Transverse colon (tissue), 4 donors: ENCODE measurements at regions not wholly inside any gene's neighbourhood (a gene's known extent, or its start where the extent isn't known, plus 50 kb on each side); places are given as distances from the start of the nearest gene placed in this dataset.

Source experiments
- DNase-seq: peaks from one replicate; pipeline ENCODE4 v3.0.0-alpha.2; 2019
- H3K27ac ChIP-seq, 4 donors: fragments of 200-600 bp; sonication (generic); 2 replicates each; pipeline ENCODE4 v1.5.1; 2016 to 2018; ENCODE audit warnings: inconsistent platforms in 4 of 4
- H3K27me3 ChIP-seq: fragments of 200-600 bp; sonication (generic); 2 replicates; pipeline ENCODE4 v1.5.1; 2017; ENCODE audit warnings: inconsistent platforms
- H3K36me3 ChIP-seq, 4 donors: fragments of 200-600 bp; sonication (generic); 2 replicates each; pipeline ENCODE4 v1.5.1; 2017 to 2019; ENCODE audit warnings: inconsistent platforms in 4 of 4
- H3K4me1 ChIP-seq, 4 donors: fragments of 200-600 bp; sonication (generic); 2 replicates each; pipeline ENCODE4 v1.5.1; 2017 to 2020; ENCODE audit warnings: inconsistent platforms in 4 of 4
- H3K4me3 ChIP-seq, 4 donors: fragments of 200-600 bp; sonication (generic); 1 replicate in 1 of 4; 2 replicates in 3 of 4; pipeline versions ENCODE4 v1.5.1 to v1.6.1; 2017 to 2019; ENCODE audit warnings: inconsistent platforms in 4 of 4
- H3K9me3 ChIP-seq, 2 donors: fragments of 200-600 bp; sonication (generic); 2 replicates each; pipeline ENCODE4 v1.5.1; 2017 to 2019; ENCODE audit warnings: inconsistent platforms in 2 of 2
- CTCF ChIP-seq, 5 experiments: fragments of 200-600 bp in 3 of 5; fragments of 450-650 bp in 2 of 5; sonication (generic) in 3 of 5; IDR thresholded peaks; 1 replicate in 2 of 5; 2 replicates in 3 of 5; pipeline ENCODE4 v1.5.1; 2016 to 2017; ENCODE audit warnings: antibody characterized with exemption in 5 of 5, inconsistent platforms in 3 of 5, mild to moderate bottlenecking in 2 of 5, moderate library complexity in 1 of 5
- EP300 ChIP-seq: sonication (generic); formaldehyde crosslinking; IDR thresholded peaks from one replicate; pipeline ENCODE4 v1.6.1; 2017; ENCODE audit warnings: antibody characterized with exemption, low read depth
- POLR2A ChIP-seq: fragments of 450-650 bp; IDR thresholded peaks from one replicate; pipeline ENCODE4 v1.6.1; 2016; ENCODE audit warnings: antibody characterized with exemption, mild to moderate bottlenecking, moderate library complexity
- POLR2AphosphoS5 ChIP-seq, 3 donors: sonication (generic); formaldehyde crosslinking; IDR thresholded peaks; one replicate each; pipeline ENCODE4 v1.6.1; 2016; ENCODE audit warnings: antibody characterized with exemption in 3 of 3
- WGBS, 2 donors: methylation state at CpG; one replicate each; pipeline ENCODE4 v1.1.5; 2018; ENCODE audit warnings: low coverage in 1 of 2; 5-methylcytosine and 5-hydroxymethylcytosine counted together
- in situ Hi-C, 4 donors: fragments of 200-750 bp; cut with MboI; loops; one replicate each; pipeline versions ENCODE4 v1.15.0 to v1.15.1; 2017; ENCODE audit warnings: low sequenced_read_pairs in 3 of 4, low pct_ligation_motif_present in 1 of 4, low pct_unique_long_range_greater_than_20kb in 1 of 4
- intact Hi-C: fragments of 100-400 bp; cut with DNase I; formaldehyde crosslinking; loops from one replicate; pipeline ENCODE4 v1.15.1; 2023; ENCODE audit warnings: low total_unique reads

- H3K27ac ChIP-seq = peak overlapping the region in 2 of 4 donors; percentile 34 to 40
- intact Hi-C loops = no loop called here
- no peaks in the 10 kb centered on the region for H3K27me3 ChIP-seq
- H3K9me3 ChIP-seq = no peaks in the 10 kb centered on the region
- H3K36me3 ChIP-seq = no peaks in the 10 kb centered on the region
- no peak overlapping the region for H3K4me3 ChIP-seq
- WGBS, 2 donors = 27 to 58% methylated on average over 2 of the region's 2 CpGs
- TF ChIP-seq POLR2A (no peak), POLR2AphosphoS5 (IDR thresholded peaks at IDR 0.05) (no peak), EP300 (no peak), CTCF (IDR thresholded peaks at IDR 0.05) (no peak)
- no peak for DNase-seq
- H3K4me1 ChIP-seq = peaks cover 0 to 6% (median 3%) of the 10 kb centered on the region in 4 donors
- in situ Hi-C loops = no loop called here
Observed at GRCh38 chr1:163842571-163842970, 520.8 kb downstream of the NUF2 start.

GRCh38 chr1:163844459-163844858 is 522.7 kb downstream of the NUF2 start:
- H3K27ac ChIP-seq = no peak overlapping the region
- no peaks in the 10 kb centered on the region for H3K9me3 ChIP-seq
- H3K4me1 ChIP-seq = peaks cover 0 to 6% (median 3%) of the 10 kb centered on the region in 4 donors
- in situ Hi-C loops = no loop called here
- TF ChIP-seq POLR2A (no peak), POLR2AphosphoS5 (IDR thresholded peaks at IDR 0.05) (no peak), EP300 (no peak), CTCF (IDR thresholded peaks at IDR 0.05) (no peak)
- intact Hi-C loops = no loop called here
- no peaks in the 10 kb centered on the region for H3K36me3 ChIP-seq
- no peak for DNase-seq
- WGBS, 2 donors = 0 to 36% methylated on average over 1 of the region's 1 CpG
- no peaks in the 10 kb centered on the region for H3K27me3 ChIP-seq
- H3K4me3 ChIP-seq = no peak overlapping the region

GRCh38 chr1:163845279-163845678 is 523.5 kb downstream of the NUF2 start:
- Histone ChIP-seq H3K36me3 (no peaks in the 10 kb centered on the region), H3K4me3 (no peak overlapping the region), H3K9me3 (no peaks in the 10 kb centered on the region), H3K4me1 (peaks cover 0 to 6% (median 3%) of the 10 kb centered on the region in 4 donors), H3K27ac (no peak overlapping the region), H3K27me3 (no peaks in the 10 kb centered on the region)
- in situ Hi-C loops = no loop called here
- no peak for TF ChIP-seq CTCF (IDR thresholded peaks at IDR 0.05)
- TF ChIP-seq POLR2AphosphoS5 (IDR thresholded peaks at IDR 0.05) = no peak
- no peak for TF ChIP-seq EP300
- no peak for TF ChIP-seq POLR2A
- intact Hi-C loops = no loop called here
- DNase-seq = no peak
- WGBS, 2 donors = 84 to 100% methylated on average over 1 to 3 of the region's 3 CpGs

- no peaks in the 10 kb centered on the region for H3K36me3 ChIP-seq
- intact Hi-C loops (no loop called here), in situ Hi-C loops (no loop called here)
- H3K27ac ChIP-seq = peak overlapping the region in 1 of 4 donors; percentile 1
- no peaks in the 10 kb centered on the region for H3K9me3 ChIP-seq
- WGBS, 2 donors = 70 to 77% methylated on average over 4 to 6 of the region's 6 CpGs
- DNase-seq = no peak
- H3K4me1 ChIP-seq = no peaks in the 10 kb centered on the region
- no peak overlapping the region for H3K4me3 ChIP-seq
- no peak for TF ChIP-seq POLR2A
- no peak for TF ChIP-seq CTCF (IDR thresholded peaks at IDR 0.05)
- TF ChIP-seq EP300 = no peak
- TF ChIP-seq POLR2AphosphoS5 (IDR thresholded peaks at IDR 0.05) = no peak
- H3K27me3 ChIP-seq = no peaks in the 10 kb centered on the region
Observed at GRCh38 chr1:163863731-163864130, 542.0 kb downstream of the NUF2 start.
